Progenitor cell of endocrine pancreas (in vitro differentiated cells): ENCODE measurements at regions not wholly inside any gene's neighbourhood (a gene's known extent, or its start where the extent isn't known, plus 50 kb on each side); places are given as distances from the start of the nearest gene placed in this dataset.

Source experiments
- DNase-seq: peaks from one replicate; pipeline ENCODE4 v3.0.0; 2021; ENCODE audit warnings: low spot score; ENCODE audit not compliant: unreplicated experiment
- H3K27ac Mint-ChIP-seq: 2 replicates; pipeline ENCODE4 v1.8.0; 2021; ENCODE audit warnings: mild to moderate bottlenecking, moderate library complexity, mixed read lengths
- H3K27me3 Mint-ChIP-seq: 2 replicates; pipeline ENCODE4 v1.8.0; 2021; ENCODE audit warnings: mixed read lengths
- H3K36me3 Mint-ChIP-seq: 2 replicates; pipeline ENCODE4 v1.8.0; 2022; ENCODE audit warnings: mixed read lengths; ENCODE audit not compliant: insufficient read depth
- H3K4me1 Mint-ChIP-seq: 2 replicates; pipeline ENCODE4 v1.8.0; 2021; ENCODE audit warnings: low read depth, mixed read lengths
- H3K4me3 Mint-ChIP-seq: 2 replicates; pipeline ENCODE4 v1.8.0; 2021; ENCODE audit warnings: low read depth, mild to moderate bottlenecking, moderate library complexity, mixed read lengths
- H3K9me3 Mint-ChIP-seq: 2 replicates; pipeline ENCODE4 v1.8.0; 2021; ENCODE audit warnings: low read depth, mixed read lengths
- TF ChIP-seq, protein P1 (sequence below): fragments of 200-600 bp; sonication (generic); IDR thresholded peaks from one replicate; pipeline ENCODE4 v1.5.0; 2021; ENCODE audit warnings: antibody characterized with exemption, mild to moderate bottlenecking; ENCODE audit not compliant: unreplicated experiment

DNA sequence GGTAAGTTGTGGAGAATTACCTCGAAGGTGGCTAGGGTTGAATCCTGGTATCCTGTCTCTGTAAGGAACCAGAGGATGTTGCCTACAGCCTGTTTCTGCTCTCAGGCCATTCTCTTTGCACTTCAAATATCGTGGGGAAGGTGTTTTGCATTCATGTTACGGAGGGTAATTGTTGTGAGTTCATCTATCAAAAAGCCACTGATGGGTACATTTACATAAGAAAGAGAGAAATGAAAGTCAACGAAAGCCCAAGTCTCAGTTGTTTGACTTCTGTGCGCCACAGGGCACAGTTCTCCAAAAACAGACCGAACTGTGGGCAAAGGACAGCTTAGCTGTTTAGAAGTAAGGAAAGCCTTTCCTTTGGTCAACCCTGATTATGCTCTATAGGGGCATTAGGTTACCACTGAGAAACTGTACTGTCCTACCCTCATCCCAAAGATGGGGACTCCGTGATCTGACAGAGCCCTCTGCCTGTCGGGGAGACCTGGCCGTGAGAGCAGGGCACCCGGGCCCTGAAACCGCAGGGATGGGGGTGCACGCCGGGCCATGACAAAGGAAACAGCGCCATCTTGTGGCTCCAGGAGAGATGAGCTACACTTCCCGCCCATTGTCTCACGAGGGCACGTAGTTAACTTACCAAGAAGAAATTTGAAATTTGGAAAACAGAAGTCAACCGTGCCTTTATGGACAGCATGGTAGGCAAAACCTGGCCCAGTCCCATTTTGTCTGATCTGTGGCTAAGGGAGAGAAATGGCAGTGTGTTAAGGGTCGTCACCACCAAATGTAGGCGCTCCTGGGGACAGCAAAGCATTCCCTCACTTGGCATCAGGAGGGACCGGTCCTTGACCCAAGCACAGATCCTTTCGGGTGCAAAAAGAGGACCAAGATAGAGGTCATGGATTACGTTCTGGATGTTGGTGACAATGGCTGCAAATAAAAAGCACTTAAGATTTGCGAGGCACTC, 74.5 kb upstream of the DYNLRB2 start:
- peaks cover 10% of the 10 kb centered on the region for H3K9me3 Mint-ChIP-seq
- peaks cover 2% of the 10 kb centered on the region for H3K36me3 Mint-ChIP-seq
- peak; percentile 67 for DNase-seq
- TF ChIP-seq, protein P1, sequence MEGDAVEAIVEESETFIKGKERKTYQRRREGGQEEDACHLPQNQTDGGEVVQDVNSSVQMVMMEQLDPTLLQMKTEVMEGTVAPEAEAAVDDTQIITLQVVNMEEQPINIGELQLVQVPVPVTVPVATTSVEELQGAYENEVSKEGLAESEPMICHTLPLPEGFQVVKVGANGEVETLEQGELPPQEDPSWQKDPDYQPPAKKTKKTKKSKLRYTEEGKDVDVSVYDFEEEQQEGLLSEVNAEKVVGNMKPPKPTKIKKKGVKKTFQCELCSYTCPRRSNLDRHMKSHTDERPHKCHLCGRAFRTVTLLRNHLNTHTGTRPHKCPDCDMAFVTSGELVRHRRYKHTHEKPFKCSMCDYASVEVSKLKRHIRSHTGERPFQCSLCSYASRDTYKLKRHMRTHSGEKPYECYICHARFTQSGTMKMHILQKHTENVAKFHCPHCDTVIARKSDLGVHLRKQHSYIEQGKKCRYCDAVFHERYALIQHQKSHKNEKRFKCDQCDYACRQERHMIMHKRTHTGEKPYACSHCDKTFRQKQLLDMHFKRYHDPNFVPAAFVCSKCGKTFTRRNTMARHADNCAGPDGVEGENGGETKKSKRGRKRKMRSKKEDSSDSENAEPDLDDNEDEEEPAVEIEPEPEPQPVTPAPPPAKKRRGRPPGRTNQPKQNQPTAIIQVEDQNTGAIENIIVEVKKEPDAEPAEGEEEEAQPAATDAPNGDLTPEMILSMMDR = peak; percentile 98
- peaks cover 14% of the 10 kb centered on the region for H3K27me3 Mint-ChIP-seq
- no peak overlapping the region for H3K27ac Mint-ChIP-seq
- H3K4me3 Mint-ChIP-seq = no peak overlapping the region
- peaks cover 22% of the 10 kb centered on the region for H3K4me1 Mint-ChIP-seq

- no peak for DNase-seq
- Mint-ChIP-seq H3K36me3 (no peaks in the 10 kb centered on the region), H3K4me3 (no peak overlapping the region), H3K4me1 (peaks cover 22% of the 10 kb centered on the region), H3K27ac (no peak overlapping the region), H3K27me3 (peaks cover 11% of the 10 kb centered on the region), H3K9me3 (no peaks in the 10 kb centered on the region)
- TF ChIP-seq, protein P1 = no peak
These were observed 76.9 kb upstream of the DYNLRB2 start for GRCh38 chr16:80463751-80464495.

GRCh38 chr16:80463326-80463725, 77.5 kb upstream of the DYNLRB2 start:
- no peaks in the 10 kb centered on the region for H3K36me3 Mint-ChIP-seq
- TF ChIP-seq, protein P1 = no peak
- H3K27me3 Mint-ChIP-seq = peaks cover 7% of the 10 kb centered on the region
- H3K27ac Mint-ChIP-seq = peak overlapping the region; percentile 5
- H3K4me3 Mint-ChIP-seq = no peak overlapping the region
- DNase-seq = no peak
- no peaks in the 10 kb centered on the region for H3K9me3 Mint-ChIP-seq
- H3K4me1 Mint-ChIP-seq = peaks cover 22% of the 10 kb centered on the region

DNA sequence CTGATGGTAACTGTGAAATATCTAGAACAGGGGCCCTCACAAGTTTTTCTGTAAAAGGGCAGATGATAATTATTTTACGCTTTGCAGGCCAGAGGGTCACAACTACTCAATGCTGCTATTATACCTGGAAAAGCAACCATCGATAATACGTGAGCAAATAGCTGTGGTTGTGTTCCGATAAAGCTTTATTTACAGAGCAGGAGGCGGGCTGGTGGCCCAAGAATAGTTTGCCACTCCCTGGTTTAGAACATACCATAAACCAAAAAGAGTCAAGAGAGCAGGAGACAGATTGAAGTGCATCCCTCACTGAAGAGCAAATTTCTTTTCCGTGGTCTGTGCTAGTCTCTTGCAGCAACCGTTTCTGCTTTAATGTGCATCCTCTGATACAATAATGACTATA, 77.9 kb upstream of the DYNLRB2 start:
- Mint-ChIP-seq H3K4me3 (no peak overlapping the region), H3K9me3 (no peaks in the 10 kb centered on the region), H3K36me3 (no peaks in the 10 kb centered on the region), H3K4me1 (peaks cover 24% of the 10 kb centered on the region), H3K27me3 (peaks cover 7% of the 10 kb centered on the region), H3K27ac (peak overlapping the region; percentile 5)
- no peak for DNase-seq
- TF ChIP-seq, protein P1 = no peak

DNA sequence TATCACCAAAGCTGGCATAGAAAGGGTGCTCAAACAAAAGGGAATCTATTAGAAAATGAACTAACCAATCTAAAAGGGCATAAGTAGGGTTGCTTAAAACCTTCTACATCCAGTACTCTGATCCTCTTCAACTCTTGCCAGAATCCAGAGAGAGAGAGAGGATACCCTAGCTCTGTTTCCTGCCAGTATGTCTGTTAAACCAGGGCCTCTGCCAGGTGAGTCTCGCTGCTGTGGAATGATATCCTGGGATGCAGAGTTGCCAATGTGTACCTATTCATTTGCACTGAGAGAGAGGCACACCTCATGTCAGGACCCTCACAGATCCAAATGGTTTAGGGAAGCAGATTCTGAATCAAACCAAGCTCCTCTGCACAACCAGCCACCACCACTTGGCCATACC, 79.8 kb upstream of the DYNLRB2 start:
- Mint-ChIP-seq H3K9me3 (no peaks in the 10 kb centered on the region), H3K4me3 (no peak overlapping the region), H3K27me3 (peaks cover 7% of the 10 kb centered on the region), H3K36me3 (no peaks in the 10 kb centered on the region), H3K27ac (no peak overlapping the region), H3K4me1 (peaks cover 27% of the 10 kb centered on the region)
- TF ChIP-seq, protein P1 = no peak
- no peak for DNase-seq
